UCSD-AML1 (cell line): ENCODE measurements at regions not wholly inside any gene's neighbourhood (a gene's known extent, or its start where the extent isn't known, plus 50 kb on each side); places are given as distances from the start of the nearest gene placed in this dataset.

Experiments
- DNase-seq: peaks from one replicate; lab custom pipeline; 2025; ENCODE audit not compliant: unreplicated experiment; lab: John Stamatoyannopoulos, UW

DNA sequence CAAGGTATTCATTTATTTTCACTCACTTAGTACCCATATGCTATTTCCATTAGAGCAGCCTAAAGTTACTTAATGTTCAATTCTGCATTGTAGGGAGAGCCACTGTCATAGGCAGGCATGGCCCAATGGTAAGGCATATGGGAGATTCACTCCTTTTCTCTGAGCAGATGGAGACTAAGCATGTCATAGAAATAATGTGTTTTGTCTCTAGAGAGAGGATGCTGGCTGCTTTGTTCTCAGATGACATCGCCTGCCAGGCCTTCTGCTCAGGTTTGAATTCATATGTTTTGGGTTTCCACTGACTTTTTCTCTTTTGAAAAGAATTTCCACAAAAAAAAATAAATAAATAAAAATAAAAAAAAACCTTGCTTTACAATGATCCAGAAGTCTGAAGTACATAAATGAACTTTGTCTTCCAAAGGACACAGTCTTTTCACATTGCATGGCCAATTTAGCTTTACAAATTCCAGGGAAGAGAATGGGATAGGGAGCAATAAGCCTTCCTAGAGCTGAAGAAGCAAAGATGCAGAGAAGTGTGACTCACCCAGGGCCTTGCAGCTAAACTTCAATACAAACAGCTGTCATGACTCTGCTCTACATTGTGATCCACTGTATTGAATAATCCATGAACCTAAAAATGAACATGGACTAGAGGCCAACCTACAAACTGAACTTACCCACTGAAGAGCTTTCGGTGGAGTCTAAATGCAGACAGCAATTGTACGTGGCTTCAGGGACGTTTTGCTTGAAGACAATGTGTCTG lies 422.5 kb downstream of the CMPK2 start:
- no peak for DNase-seq

DNA sequence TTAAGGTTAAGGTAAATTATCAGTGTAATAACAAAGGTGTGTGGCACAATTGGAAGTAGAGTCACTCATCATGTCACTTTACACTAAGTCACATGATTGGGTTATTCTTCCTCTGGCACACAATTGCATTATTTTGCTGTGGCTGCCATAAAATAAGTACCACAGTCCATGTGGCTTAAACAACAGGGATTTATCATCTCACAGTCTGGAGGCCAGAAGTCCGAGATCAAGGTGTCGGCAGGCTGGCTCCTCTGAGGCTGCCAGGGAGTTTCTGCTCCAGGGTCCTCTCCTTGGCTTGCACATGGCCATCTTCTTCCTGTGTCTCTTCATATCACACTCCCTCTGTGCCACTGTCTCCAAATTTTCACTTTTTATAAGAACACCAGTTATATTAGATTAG lies 421.2 kb downstream of the CMPK2 start:
- DNase-seq, result no peak

DNA sequence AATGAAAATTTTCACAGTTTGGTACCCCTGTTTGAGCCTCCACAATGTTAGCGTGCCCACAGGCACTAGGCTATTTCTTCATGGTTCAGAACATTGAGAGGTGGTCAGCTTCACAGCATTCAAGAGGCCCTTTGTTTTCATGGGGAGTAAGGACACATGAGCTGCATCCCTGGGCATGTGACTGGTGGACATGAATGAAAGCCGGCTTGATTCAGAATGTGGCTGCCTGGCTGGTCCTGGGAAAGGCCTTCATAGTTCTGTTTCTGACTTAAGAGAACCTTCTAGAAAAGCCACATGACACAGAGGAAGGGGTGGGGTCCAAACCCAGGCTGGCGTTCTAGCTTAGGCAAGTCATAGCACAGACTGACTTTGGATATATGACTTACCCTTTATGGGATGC lies 420.6 kb downstream of the CMPK2 start:
- DNase-seq, result no peak

DNA sequence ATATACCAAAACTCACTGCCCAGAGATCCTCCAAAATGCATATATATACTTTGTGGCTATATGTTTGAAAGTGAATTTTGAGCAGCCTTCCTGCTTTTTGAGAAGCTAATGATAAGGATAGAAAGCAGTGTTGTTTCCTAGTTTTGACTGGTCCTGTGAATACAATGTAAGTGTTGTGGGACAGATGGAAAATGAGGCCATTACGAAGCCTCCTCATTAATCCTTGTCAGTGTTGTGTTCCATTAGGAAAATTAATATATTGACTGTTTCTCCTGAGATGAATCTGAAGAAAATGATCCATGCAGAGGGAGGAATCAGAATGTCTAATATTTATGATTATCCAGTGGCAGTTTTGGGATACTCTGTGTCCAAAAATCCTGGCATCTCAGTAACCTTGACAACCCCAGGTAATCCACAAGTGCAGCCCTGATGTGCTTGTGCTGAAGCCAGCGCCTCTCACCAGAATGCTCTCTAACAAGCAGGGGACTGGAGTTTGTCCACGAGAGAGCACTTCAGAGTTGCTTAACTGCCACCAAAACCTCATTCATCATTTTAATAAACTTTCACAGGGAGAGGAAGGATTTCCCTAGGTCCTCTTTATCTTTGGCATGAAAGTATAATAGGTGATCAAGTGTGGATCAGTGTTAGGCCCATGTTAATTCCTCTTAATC lies 418.6 kb downstream of the CMPK2 start:
- DNase-seq, result no peak

DNA sequence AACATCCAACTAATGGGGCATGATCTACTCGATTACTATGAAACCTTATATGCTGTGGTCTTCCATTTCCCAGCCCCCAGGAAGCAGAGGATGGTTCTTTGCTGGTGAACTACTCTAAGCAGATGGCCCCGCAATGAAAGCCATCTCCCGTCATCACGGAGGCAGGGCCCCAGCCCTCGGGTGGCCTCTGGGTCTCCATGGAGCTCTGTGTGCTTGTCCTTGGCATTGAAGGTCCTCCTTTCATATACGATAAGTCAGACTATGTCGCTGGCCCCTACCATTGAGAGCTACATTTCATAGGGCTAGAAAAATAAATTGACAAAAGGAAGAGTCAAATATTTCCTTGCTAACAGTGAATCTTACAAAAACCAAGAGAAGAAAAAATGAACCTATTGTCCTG lies 416.8 kb downstream of the CMPK2 start:
- DNase-seq, result no peak

DNA sequence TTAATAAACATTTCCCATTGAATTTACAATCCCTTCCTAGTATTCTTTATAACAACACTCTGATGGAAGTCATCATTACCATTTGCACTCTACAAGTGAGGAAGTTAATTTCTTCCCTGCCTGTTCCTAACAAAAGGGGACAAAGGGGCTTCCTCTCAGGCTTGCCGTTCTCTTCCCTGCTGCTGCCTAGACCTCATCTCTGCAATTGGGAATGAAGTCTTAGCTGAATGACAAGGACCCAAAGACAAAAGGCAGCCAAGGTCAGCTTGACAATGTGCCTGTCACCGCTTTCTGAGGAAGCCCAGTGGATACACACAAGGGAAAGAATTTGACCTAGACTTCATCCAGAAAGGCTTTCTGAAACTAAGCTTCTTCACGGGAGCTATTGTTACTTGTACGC lies 416.4 kb downstream of the CMPK2 start:
- no peak for DNase-seq

DNA sequence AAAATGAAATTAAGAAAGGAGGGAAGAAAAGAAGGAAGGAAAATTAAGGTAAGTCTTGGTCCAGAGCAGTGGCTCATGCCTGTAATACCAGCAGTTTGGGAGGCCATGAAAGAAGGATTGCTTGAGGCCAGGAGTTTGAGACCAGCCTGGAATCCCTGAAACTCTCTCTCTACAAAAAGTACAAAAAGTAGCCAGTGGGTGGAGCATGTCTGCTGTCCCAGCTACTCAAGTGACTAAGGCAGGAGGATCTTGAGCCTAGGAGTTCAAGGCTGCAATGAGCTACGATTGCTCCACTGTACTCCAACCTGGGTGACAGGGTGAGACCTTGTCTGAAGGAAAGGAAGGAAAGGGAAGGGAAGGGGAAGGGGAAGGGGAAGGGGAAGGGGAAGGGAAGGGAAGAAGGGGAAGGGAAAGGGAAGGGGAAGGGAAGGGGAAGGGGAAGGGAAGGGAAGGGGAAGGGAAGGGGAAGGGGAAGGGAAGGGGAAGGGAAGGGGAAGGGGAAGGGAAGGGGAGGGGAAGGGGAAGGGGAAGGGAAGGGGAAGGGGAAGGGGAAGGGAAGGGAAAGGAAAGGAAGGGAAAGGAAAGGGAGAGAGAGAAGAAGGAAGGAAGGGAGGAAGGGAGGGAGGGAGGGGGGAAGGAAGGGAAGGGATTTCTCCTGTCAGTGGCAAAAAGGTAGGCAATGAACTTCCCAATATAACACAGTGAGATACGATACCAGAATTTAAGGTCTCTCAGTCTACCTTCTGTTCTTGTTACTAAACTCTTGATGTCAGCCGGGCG lies 412.8 kb downstream of the CMPK2 start:
- no peak for DNase-seq

DNA sequence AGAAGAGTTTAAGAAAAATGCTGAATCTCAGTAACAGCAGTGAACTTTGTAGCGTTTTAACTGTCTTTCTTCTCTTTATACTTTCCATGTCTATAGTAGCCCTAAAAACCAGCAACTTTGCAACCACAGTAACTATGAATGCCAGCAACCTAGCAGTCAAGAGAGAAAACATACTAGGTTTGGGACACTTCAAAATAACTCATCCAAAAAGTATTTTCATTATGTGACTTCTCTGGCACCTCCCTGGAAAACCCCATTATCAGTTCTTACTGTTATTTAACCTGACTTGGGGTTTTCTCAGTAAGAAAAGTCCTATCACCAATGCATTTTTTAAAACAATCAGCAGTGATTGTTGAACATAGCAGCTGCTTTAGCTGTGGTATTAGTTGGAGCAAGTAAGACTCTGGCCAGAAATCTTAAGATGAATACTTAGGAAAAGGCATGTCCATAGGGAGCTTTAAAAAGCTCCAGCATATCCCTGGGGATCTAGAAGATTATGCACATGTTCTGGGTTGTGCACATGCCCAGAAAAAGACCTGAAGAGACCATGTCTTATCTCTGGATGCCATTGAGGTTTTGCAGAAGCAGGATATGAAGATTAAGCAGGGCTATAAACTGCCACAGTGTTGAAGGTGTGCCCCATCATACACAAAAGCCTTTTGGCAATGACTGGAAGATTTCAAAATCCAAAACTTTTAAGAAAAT lies 411.3 kb downstream of the CMPK2 start:
- no peak for DNase-seq

DNA sequence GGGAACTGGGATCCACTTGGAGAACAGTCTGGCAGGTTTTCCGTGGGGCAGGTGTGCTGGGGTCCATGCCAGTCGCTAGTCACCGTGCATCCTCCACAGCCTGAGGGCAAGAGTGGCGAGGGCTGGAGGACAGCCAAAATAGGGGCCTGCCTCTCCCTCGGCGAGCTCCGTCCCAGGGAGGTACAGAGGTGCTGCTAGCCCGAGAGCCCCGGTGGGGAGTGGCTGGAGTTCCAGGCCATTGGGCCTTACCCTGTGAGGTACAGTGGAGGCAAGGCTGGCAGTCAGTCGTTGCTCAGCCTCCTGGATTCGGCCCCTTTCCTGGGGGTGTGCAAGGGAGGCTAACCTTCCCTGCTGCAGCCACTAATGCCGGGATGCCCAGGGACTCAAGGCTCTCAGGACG lies 406.6 kb downstream of the CMPK2 start:
- no peak for DNase-seq

DNA sequence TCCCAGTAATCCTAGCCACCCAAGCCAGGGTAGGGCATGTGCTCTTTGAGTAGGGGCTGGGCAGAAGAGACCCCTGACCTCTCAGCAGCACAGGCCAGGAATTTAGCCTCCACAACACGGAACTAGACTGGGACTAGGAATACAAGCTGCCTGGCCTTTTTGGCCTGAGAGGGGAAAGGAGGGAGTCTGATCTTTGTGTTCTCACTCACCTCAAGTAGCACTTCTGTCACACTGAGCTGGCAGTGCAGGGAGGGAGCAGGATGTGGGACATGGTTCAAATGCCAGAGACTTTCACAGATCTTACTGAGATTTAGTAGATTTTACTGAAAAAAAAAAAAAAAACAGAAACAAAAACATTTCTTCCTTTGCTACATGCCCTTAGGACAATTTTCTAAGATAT lies 395.2 kb downstream of the CMPK2 start:
- DNase-seq, result no peak

DNA sequence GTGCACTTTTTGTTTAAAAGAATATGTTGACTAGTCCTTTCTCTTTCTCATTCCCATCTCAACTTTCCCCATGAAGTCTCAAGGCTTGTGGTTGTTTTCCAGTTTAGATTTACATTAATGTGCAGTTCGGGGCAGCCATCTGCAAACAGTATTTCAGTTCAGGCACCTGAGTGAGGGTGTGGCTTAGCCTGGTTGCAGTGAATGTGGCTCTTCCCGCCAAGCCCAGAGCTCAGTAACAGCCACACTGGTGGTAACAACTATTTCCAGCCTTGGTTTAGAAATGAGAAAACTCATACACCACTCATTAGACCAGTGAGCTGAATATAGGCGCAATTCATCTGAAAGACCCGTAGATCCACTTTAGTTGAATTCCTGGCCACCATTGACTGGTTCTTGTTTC lies 394.3 kb downstream of the CMPK2 start:
- DNase-seq, result no peak

DNA sequence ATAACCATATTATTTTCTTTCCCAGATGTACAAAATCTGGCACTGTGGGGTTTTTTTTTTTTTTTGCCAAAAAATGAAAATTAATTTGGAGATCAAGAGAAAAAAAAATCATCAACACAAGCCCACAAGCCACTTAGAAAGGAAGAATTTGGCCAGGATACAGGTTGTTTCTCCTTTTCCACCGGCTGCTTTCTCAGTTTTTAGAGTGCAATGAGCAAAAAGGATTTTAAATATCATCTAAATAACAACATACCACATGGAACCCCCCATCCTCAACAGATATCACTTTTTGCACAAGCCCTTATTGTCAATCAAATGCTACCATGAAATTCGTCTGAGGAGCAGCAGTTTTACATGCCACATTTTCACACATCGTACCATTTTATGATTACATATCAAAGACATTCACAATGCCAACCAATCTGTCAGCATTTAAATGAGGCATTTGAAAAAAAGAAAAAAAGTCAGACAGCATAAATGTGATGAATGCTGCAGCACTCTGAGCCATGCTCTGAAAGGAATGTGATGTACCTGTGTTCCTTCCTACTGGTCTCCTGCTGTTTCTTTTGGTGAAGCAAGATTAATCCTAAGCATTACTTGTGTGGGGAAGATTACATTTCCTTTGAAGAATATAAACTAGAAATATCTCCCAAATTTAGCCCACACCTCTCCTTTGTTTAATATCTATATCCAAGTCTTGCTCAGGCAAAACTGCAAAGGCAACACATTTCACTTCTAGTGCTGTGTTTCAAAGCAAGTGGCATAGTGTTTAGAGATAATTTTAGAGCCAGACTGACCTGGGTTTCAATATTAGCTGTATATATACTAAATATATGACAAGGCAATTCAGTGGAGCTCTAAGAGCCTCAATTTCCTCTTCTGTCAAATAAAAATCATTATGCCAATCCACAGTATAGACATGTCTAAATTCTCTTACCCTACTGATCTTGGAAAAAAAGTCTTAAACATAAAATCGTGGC lies 391.3 kb downstream of the CMPK2 start:
- no peak for DNase-seq

DNA sequence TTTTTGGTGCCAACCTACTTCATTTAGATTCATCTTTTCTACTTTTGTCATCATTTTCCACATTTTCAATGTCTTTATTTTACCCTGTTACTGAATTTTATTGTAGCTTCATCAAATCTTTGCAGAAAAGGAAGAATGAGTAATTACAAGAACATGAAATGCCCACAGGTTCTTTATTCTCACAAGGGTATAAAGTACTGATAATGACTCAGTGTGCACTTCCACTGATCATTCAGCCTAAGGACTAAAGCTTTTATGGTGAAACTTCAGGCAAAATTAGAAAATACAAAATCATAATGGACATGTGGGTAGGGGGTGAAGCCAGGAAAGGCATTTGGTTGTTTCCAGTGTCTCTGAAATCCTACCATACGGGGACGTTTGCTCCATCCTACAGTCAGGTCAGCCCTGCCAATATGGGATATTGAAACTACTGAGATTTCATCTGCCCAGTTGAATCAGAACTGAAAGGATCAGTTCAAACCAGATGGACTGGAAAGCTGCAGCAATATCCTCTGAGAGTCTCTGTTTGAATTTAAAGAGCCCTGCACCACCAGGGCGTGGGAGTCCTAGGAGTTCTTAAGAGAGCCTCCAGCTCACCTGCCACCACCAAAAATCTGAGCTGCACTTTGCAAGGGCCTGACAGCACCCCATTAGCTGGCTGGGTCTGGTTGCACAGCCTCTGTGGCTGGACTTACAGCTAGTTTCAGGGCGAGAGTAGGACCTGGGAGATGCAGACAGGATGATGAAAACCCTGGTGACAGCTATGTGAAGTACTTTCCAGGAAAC lies 390.4 kb downstream of the CMPK2 start:
- DNase-seq, result no peak

DNA sequence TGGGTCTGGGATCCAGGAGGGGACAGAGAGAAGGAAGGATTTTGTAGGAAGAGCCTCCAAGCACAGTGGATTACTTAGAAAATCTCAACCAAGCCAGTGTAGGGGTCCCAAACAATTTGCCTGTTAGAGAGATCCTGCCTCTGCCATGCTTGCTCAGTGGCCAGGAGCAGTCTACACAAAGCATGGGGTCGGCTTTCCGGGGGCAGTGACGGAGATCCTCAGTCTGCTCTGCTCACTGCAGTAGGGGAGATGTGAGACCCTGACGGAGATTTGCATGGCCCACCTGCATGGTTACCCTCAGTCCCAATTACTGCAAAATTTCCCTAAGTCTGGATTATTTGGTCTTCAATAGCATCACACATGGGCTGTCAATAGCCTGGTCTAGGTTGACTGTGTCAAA lies 385.2 kb downstream of the CMPK2 start:
- no peak for DNase-seq

DNA sequence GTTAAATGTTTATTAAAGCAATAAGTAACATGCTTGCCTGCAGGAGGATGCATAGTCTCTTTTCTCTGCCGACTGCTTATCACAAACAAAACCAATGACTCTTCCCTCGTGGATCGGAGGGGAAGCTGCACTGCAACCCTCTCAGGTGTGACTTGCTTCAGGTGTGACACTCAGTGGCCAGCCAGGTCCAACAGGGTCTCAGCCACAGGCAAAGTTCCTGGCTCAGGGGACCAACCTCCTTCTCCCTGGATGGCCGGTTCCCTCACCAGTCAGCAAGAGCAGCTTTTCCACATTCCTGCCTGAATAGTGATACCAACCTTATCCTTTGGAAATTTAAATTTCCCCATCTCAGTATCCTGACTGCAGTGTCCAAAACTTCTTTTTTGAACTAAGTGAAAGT lies 383.5 kb downstream of the CMPK2 start:
- DNase-seq, result no peak

DNA sequence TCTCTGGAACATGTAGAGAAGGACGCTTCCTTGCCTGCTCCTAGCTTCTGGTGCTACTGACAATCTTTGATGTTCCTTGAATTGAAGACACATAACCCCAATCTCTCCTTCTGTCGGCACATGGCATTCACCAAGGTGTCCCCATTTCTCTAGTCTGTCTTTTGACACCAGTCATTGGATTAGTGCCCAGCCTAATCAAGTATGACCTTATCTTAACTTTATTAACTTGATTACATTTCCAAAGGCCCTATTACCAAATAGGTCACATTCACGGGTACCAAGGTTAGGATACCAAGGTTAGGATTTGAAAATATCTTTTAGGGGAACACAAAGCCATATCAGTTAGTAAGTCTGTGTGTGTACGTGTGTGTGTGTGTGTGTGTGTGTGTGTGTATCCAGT lies 377.9 kb downstream of the CMPK2 start:
- no peak for DNase-seq

DNA sequence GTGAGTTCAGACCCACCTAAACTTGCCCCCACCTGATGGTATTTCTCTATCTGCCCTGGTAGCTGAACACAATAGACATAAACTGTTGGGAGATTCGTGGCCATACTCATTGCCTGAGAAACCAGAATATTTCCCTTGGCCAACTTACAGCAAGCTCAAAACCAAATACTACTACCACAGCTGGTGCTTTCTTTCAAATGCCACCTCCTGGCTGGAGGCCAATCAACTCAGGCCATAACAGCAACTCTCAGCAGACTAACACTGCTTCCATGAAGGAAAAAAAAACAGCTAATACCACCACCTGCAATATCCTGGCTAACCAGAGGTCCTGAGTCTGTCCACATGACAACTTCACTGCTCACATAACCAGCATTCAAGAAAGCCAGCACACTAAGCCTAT lies 373.1 kb downstream of the CMPK2 start:
- DNase-seq, result no peak

DNA sequence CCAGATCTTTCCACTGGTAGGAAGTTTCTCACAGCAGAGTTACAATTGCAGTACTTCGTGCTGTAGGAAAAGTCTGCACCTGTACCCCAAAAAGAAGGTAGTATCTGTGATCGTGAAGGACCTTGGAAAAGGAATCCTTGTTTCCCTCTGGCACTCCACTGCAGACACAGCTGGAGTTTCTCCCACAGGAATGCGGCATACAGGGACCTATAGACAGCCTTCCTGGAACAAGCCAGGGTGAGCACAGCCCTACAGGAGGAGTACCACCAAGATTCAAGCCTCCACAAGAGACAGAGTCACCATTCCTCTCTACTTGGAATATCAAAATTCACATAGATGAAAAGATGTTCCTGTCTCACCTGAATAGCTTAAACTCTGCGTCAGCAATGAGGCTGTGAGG lies 372.4 kb downstream of the CMPK2 start:
- no peak for DNase-seq

DNA sequence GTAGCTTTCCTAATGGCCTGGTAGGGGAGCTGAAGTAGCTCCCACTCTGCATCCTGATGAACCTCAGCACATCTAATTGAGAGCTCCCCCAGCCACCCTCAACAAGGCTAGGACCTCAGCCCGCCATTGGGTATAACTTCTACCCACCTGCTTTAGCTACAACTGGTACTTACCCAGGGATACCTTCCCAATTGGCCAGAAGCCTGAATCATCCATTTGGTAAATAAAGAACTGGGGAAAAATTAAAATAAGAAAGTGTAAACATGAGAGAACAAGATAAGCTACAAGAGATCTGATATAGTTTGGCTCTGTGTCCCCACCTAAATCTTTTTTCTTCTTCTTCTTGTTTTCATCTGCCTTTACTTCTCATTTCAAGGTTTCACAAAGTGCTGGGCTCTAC lies 372.0 kb downstream of the CMPK2 start:
- no peak for DNase-seq

DNA sequence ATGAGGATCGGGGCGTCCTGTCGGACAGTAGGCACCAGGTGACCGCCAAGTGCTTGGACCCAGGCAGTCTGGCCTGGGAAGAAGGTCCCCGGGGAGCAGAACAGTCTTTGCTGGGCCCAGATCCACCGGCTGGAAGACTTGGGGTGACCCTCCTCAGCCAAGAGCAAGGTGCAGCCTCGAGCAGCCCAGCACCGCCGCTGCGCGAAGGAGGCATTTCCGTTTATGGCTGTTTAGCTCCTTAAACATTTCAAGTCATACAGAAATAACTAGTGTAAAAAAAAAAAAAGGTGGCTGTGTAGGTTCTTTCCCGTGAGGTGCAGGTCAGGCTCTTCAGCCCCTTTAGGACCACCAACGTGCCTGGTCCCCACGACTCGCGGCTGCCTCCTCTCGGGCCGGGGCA lies 370.2 kb downstream of the CMPK2 start:
- no peak for DNase-seq
